OCI-LY3 (cell line): ENCODE measurements at regions not wholly inside any gene's neighbourhood (a gene's known extent, or its start where the extent isn't known, plus 50 kb on each side); places are given as distances from the start of the nearest gene placed in this dataset.

ENCODE experiments used
- H2AFZ ChIP-seq: fragments of 200-600, 300-600 bp; shearing (Covaris generic); 2 replicates; pipeline ENCODE4 v1.6.0; 2014; ENCODE audit warnings: antibody characterized with exemption, low read depth, low read length
- H3K27ac ChIP-seq: fragments of 200-600, 300-600 bp; sonication (generic); 2 replicates; pipeline ENCODE4 v1.5.1; 2014; ENCODE audit warnings: mild to moderate bottlenecking, low read length, moderate library complexity, mixed read lengths
- H3K27me3 ChIP-seq: fragments of 200-600, 300-600 bp; sonication (generic); 2 replicates; pipeline ENCODE4 v1.6.1; 2014; ENCODE audit warnings: low read depth, low read length, mixed read lengths
- H3K36me3 ChIP-seq: fragments of 200-600, 300-600 bp; sonication (generic); replicated peaks from 2 replicates; pipeline ENCODE3; 2014; ENCODE audit warnings: low read depth, low read length, mixed read lengths
- H3K4me1 ChIP-seq: fragments of 300-600, 200-600 bp; sonication (generic); 2 replicates; pipeline ENCODE4 v1.6.1; 2014; ENCODE audit warnings: low read length, mixed read lengths
- H3K4me2 ChIP-seq: fragments of 200-600, 300-600 bp; sonication (generic); 2 replicates; pipeline ENCODE4 v1.6.1; 2014; ENCODE audit warnings: low read length, mixed read lengths
- H3K4me3 ChIP-seq: fragments of 300-600, 200-600 bp; sonication (generic); 2 replicates; pipeline ENCODE4 v1.5.1; 2014; ENCODE audit warnings: antibody characterized with exemption, mild to moderate bottlenecking, low read length, moderate library complexity
- H3K79me2 ChIP-seq: fragments of 300-600, 200-600 bp; shearing (Covaris generic); 2 replicates; pipeline ENCODE4 v1.6.1; 2014; ENCODE audit warnings: mild to moderate bottlenecking, low read length, mixed read lengths
- H3K9ac ChIP-seq: fragments of 300-600, 200-600 bp; shearing (Covaris generic); 2 replicates; pipeline ENCODE4 v1.6.0; 2014; ENCODE audit warnings: mild to moderate bottlenecking, low read length, moderate library complexity
- H3K9me3 ChIP-seq: fragments of 200-600, 300-600 bp; shearing (Covaris generic); 2 replicates; pipeline ENCODE4 v1.6.1; 2014; ENCODE audit warnings: low read length, mixed read lengths; ENCODE audit not compliant: insufficient read depth
- H4K20me1 ChIP-seq: fragments of 200-600, 300-600 bp; sonication (generic); 2 replicates; pipeline ENCODE4 v1.6.1; 2016; ENCODE audit warnings: low read length, mixed read lengths; ENCODE audit not compliant: insufficient read depth
- EZH2phosphoT487 ChIP-seq: fragments of 200-600 bp; shearing (Covaris generic); IDR thresholded peaks from 2 replicates; pipeline ENCODE4 v1.6.1; 2018; ENCODE audit warnings: antibody characterized with exemption, mixed run types, low read depth
- TF ChIP-seq, protein P1 (sequence below): fragments of 200-600, 300-600 bp; sonication (generic); IDR thresholded peaks from 2 replicates; pipeline ENCODE4 v1.5.1; 2014; ENCODE audit warnings: antibody characterized with exemption, low read length, low read depth

DNA sequence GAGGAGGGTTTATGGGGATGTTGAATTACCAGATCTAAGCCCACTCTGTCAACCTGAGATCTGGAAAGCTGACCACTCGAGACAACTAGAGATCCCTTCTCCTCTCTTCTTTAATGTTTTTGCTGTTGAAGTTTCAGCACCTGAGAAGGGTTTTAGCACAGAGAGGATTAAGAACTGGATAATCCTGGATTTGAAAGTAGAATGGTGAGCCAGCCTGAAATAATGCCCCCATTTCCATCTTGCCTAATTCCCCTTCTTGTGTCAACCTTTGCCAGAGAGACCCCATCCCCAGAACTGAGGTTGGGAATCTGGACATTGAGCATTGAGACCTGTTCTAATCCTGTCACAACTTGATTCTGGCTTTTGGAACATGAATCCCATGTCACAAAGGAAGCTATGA, 87.8 kb upstream of the RFLNA start:
- H3K4me2 ChIP-seq = no peak overlapping the region
- H4K20me1 ChIP-seq = no peaks in the 10 kb centered on the region
- H2AFZ ChIP-seq = no peak overlapping the region
- H3K4me3 ChIP-seq = no peak overlapping the region
- no peaks in the 10 kb centered on the region for H3K36me3 ChIP-seq
- H3K27ac ChIP-seq = no peak overlapping the region
- H3K9ac ChIP-seq = no peak overlapping the region
- H3K4me1 ChIP-seq = no peaks in the 10 kb centered on the region
- peaks cover 29% of the 10 kb centered on the region for H3K27me3 ChIP-seq
- H3K9me3 ChIP-seq = no peaks in the 10 kb centered on the region
- TF ChIP-seq, protein P1, sequence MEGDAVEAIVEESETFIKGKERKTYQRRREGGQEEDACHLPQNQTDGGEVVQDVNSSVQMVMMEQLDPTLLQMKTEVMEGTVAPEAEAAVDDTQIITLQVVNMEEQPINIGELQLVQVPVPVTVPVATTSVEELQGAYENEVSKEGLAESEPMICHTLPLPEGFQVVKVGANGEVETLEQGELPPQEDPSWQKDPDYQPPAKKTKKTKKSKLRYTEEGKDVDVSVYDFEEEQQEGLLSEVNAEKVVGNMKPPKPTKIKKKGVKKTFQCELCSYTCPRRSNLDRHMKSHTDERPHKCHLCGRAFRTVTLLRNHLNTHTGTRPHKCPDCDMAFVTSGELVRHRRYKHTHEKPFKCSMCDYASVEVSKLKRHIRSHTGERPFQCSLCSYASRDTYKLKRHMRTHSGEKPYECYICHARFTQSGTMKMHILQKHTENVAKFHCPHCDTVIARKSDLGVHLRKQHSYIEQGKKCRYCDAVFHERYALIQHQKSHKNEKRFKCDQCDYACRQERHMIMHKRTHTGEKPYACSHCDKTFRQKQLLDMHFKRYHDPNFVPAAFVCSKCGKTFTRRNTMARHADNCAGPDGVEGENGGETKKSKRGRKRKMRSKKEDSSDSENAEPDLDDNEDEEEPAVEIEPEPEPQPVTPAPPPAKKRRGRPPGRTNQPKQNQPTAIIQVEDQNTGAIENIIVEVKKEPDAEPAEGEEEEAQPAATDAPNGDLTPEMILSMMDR = no peak
- TF ChIP-seq EZH2phosphoT487 = no peak
- H3K79me2 ChIP-seq = no peaks in the 10 kb centered on the region

- Histone ChIP-seq H3K4me2 (no peak overlapping the region), H3K9ac (no peak overlapping the region), H3K9me3 (no peaks in the 10 kb centered on the region), H3K27me3 (peaks cover 29% of the 10 kb centered on the region), H2AFZ (no peak overlapping the region), H3K4me1 (no peaks in the 10 kb centered on the region), H3K4me3 (no peak overlapping the region), H3K36me3 (no peaks in the 10 kb centered on the region), H4K20me1 (no peaks in the 10 kb centered on the region), H3K27ac (no peak overlapping the region), H3K79me2 (no peaks in the 10 kb centered on the region)
- no peak for TF ChIP-seq EZH2phosphoT487
- TF ChIP-seq, protein P1 = no peak
Measured at GRCh38 chr12:124207617-124208016, 87.3 kb upstream of the RFLNA start.

- H4K20me1 ChIP-seq = no peaks in the 10 kb centered on the region
- no peak overlapping the region for H3K4me2 ChIP-seq
- H2AFZ ChIP-seq = no peak overlapping the region
- no peaks in the 10 kb centered on the region for H3K9me3 ChIP-seq
- no peaks in the 10 kb centered on the region for H3K79me2 ChIP-seq
- H3K4me3 ChIP-seq = no peak overlapping the region
- H3K9ac ChIP-seq = no peak overlapping the region
- H3K27me3 ChIP-seq = peaks cover 29% of the 10 kb centered on the region
- H3K36me3 ChIP-seq = no peaks in the 10 kb centered on the region
- TF ChIP-seq EZH2phosphoT487 = no peak
- TF ChIP-seq, protein P1 = no peak
- H3K4me1 ChIP-seq = no peaks in the 10 kb centered on the region
- H3K27ac ChIP-seq = no peak overlapping the region
Measured at GRCh38 chr12:124208489-124208888, 86.4 kb upstream of the RFLNA start.

- Histone ChIP-seq H3K9me3 (peaks cover 5% of the 10 kb centered on the region; the same call in 1 of the 2 replicates), H3K79me2 (no peaks in the 10 kb centered on the region), H3K4me2 (no peak overlapping the region), H3K4me3 (no peak overlapping the region), H2AFZ (no peak overlapping the region), H3K27me3 (peaks cover 42% of the 10 kb centered on the region), H4K20me1 (no peaks in the 10 kb centered on the region), H3K9ac (no peak overlapping the region), H3K36me3 (no peaks in the 10 kb centered on the region), H3K4me1 (no peaks in the 10 kb centered on the region), H3K27ac (no peak overlapping the region)
- TF ChIP-seq, protein P1 = no peak
- TF ChIP-seq EZH2phosphoT487 = no peak
Measured at GRCh38 chr12:124210991-124211577, 83.8 kb upstream of the RFLNA start.
